HG03378 (cell line): ENCODE measurements at regions not wholly inside any gene's neighbourhood (a gene's known extent, or its start where the extent isn't known, plus 50 kb on each side); places are given as distances from the start of the nearest gene placed in this dataset.

Experiments
- ATAC-seq: cut with Tn5 transposase; IDR thresholded peaks from one replicate; pipeline ENCODE4 v1.9.1; 2021; ENCODE audit warnings: mild to moderate bottlenecking, moderate library complexity; ENCODE audit not compliant: unreplicated experiment

GRCh38 chr5:97666783-97667182, 483.7 kb upstream of the RIOK2 start:
- ATAC-seq = no peak

DNA sequence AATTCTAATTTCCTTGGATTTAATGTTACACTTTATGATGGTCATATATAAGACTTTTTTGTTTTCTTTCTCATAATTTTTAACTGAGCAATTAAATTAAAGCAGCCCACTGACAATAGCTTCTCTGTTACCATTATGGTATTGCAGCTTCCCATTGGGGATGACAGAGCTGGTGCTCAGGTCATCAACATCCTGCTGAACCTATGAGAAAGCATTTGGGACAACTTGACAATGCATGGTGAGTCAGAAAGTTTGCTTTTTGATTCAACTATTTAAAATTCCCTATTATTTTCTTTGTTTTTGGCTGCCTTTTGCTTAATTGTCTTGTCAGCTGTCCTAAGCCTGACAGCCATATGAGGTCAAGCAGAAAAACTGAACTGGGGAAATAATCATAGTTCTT, 487.4 kb upstream of the RIOK2 start:
- no peak for ATAC-seq

- no peak for ATAC-seq
Observed at GRCh38 chr5:97676608-97677007, 493.6 kb upstream of the RIOK2 start.

GRCh38 chr5:97694091-97694490, 511.0 kb upstream of the RIOK2 start:
- ATAC-seq = no peak

- ATAC-seq = no peak
Observed at GRCh38 chr5:97714424-97714823, 531.4 kb upstream of the RIOK2 start.

- ATAC-seq = no peak
Observed at GRCh38 chr5:97726106-97726505, 543.1 kb upstream of the RIOK2 start.

DNA sequence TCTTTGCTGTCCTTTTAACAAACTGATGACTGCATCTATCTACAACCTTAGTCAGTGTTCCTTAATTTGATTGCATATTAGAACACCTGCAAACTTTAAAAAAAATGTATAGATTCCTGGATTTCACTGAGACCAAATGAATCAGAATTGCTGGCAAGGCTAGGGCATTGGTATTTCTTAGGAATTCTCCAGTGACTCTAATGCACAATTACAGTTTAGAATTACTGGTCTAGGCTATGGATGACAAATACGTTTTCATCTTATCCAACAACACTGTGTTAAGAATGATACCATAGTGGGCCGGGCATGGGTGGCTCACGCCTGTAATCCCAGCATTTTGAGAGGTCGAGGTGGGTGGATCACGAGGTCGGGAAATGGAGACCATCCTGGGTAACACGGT, 545.9 kb upstream of the RIOK2 start:
- ATAC-seq = no peak

GRCh38 chr5:97729938-97730337, 546.9 kb upstream of the RIOK2 start:
- ATAC-seq = no peak

DNA sequence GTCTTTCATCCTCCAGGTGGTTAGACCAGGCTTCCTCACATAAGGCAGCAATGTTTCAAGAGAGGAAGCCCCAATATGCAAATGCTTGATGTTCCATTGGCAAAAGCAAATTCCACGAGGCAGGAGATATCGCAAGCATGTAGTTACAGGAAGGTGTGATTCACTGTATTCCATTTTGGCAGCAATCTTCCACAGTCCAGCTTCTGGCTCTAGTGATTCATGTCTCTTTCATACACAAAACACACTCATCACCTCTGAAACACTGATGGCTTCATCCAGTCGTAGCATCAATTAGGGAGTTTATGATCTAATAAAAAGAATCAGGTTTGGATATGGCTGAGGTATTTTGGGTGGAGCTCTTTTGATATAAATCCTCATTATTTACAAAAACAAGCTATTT, 552.2 kb upstream of the RIOK2 start:
- no peak for ATAC-seq

- no peak for ATAC-seq
Observed at GRCh38 chr5:97737608-97738007, 554.6 kb upstream of the RIOK2 start.

- ATAC-seq = no peak
Observed at GRCh38 chr5:97745817-97746216, 562.8 kb upstream of the RIOK2 start.

DNA sequence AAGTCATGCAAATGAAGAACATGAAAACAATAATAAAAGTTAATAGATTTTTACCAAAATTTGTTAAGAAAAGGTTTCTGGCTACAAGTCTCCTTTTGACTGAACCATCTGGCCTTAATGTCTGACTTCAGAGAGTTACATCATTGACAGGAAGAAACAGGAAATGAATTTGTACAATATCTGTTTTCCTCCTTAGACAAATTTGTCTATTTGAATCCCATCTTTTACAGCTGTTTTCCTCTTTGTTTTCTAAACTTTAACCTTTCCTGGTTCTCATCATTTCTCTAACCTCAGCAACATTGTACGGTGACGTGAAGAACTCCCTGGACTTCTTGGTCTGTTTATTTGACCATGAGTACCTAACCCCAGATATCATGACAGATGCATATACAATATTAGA, 567.5 kb upstream of the RIOK2 start:
- ATAC-seq = no peak

GRCh38 chr5:97751540-97751939, 568.5 kb upstream of the RIOK2 start:
- ATAC-seq = no peak

- no peak for ATAC-seq
Observed at GRCh38 chr5:97752871-97753270, 569.8 kb upstream of the RIOK2 start.

GRCh38 chr5:97762483-97762882, 579.4 kb upstream of the RIOK2 start:
- ATAC-seq = no peak

- no peak for ATAC-seq
Observed at GRCh38 chr5:97764700-97765099, 581.7 kb upstream of the RIOK2 start.

DNA sequence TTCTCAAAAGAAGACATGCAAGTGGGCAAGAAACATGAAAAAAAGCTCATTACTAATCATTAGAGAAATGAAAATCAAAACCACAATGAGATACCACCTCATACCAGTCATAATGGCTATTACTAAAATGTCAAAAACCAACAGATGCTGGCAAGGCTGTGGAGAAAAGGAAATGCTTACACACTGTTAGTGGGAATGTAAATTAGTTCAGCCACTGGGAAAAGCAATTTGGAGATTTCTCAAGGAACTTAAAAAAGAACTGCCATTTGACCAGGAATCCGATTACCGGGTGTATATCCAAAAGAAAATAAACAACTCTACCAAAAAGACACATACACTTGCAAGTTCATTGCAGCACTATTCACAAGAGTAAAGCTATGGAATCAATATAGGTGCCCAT, 595.4 kb upstream of the RIOK2 start:
- no peak for ATAC-seq

- ATAC-seq = no peak
Observed at GRCh38 chr5:97788369-97788768, 605.3 kb upstream of the RIOK2 start.

GRCh38 chr5:97797994-97798451, 615.0 kb upstream of the RIOK2 start:
- ATAC-seq = no peak

- ATAC-seq = no peak
Observed at GRCh38 chr5:97801461-97801860, 618.4 kb upstream of the RIOK2 start.

GRCh38 chr5:97820138-97820537, 637.1 kb upstream of the RIOK2 start:
- no peak for ATAC-seq

- ATAC-seq = no peak
Observed at GRCh38 chr5:97832645-97833296, 649.7 kb upstream of the RIOK2 start.

DNA sequence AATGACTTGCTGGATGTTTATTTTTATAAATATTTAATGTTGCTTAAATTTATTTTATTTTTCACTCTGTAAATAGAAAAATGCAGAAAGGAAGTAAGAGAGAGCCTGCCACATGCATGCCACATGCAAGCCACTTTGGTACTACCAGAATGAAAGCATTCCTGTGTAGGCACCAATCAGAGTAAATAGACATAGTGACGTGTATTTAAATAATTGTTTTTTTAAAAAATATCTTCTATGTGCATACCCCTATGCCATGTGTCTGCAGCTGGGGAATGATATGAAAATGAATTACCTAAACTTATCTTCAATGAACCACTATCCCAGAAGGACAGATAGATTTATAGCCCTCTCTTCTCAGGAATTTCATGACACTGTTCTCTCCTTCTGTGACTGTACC, 651.5 kb upstream of the RIOK2 start:
- ATAC-seq = no peak
